Liver (tissue), 3 donors: ENCODE measurements at regions not wholly inside any gene's neighbourhood (a gene's known extent, or its start where the extent isn't known, plus 50 kb on each side); places are given as distances from the start of the nearest gene placed in this dataset.

Source experiments
- ATF3 ChIP-seq: IDR thresholded peaks from 2 replicates; pipeline ENCODE4 v1.6.1; 2016; ENCODE audit warnings: antibody characterized with exemption
- CTCF ChIP-seq: fragments of 150-350 bp; IDR thresholded peaks from 2 replicates; pipeline ENCODE4 v1.5.1; 2017; ENCODE audit warnings: improper control_type of control experiment, low read depth, low read length; ENCODE audit not compliant: missing input control
- EGR1 ChIP-seq, 2 donors: IDR thresholded peaks; 2 replicates each; pipeline ENCODE4 v1.6.1; 2016 to 2018; ENCODE audit warnings: antibody characterized with exemption in 2 of 2, low read depth in 2 of 2
- FOXA1 ChIP-seq: IDR thresholded peaks from 2 replicates; pipeline ENCODE4 v1.6.1; 2016; ENCODE audit warnings: antibody characterized with exemption
- GABPA ChIP-seq, 2 donors: IDR thresholded peaks in 1 of 2; conservative IDR thresholded peaks in 1 of 2; 2 replicates each; pipeline ENCODE4 v1.6.1; 2016; ENCODE audit warnings: antibody characterized with exemption in 2 of 2, mild to moderate bottlenecking in 1 of 2, moderate library complexity in 1 of 2
- HNF4A ChIP-seq, 2 donors: conservative IDR thresholded peaks; 2 replicates each; pipeline ENCODE4 v1.6.1; 2016; ENCODE audit warnings: antibody characterized with exemption in 2 of 2, mild to moderate bottlenecking in 2 of 2
- MAX ChIP-seq: IDR thresholded peaks from 2 replicates; pipeline ENCODE4 v1.6.1; 2016; ENCODE audit warnings: antibody characterized with exemption
- RAD21 ChIP-seq, 2 donors: IDR thresholded peaks; 2 replicates each; pipeline ENCODE4 v1.6.1; 2016; ENCODE audit warnings: antibody characterized with exemption in 2 of 2, mild to moderate bottlenecking in 2 of 2
- REST ChIP-seq: IDR thresholded peaks from 2 replicates; pipeline ENCODE4 v1.6.1; 2016; ENCODE audit warnings: antibody characterized with exemption, mild to moderate bottlenecking
- RXRA ChIP-seq, 2 donors: IDR thresholded peaks; 2 replicates each; pipeline ENCODE4 v1.6.1; 2017 to 2018; ENCODE audit warnings: antibody characterized with exemption in 2 of 2, mild to moderate bottlenecking in 1 of 2
- TAF1 ChIP-seq: conservative IDR thresholded peaks from 2 replicates; pipeline ENCODE4 v1.6.1; 2016; ENCODE audit warnings: antibody characterized with exemption, mild to moderate bottlenecking
- YY1 ChIP-seq: IDR thresholded peaks from 2 replicates; pipeline ENCODE4 v1.6.1; 2016; ENCODE audit warnings: antibody characterized with exemption, mild to moderate bottlenecking
- donor health status: healthy.
- donor health status: healthy.

GRCh38 chr16:17830651-17831050 lies 359.9 kb upstream of the XYLT1 start:
- no peak for TF ChIP-seq CTCF
- TF ChIP-seq RXRA (IDR thresholded peaks at IDR 0.05) = no peak
- no peak for TF ChIP-seq RAD21 (IDR thresholded peaks at IDR 0.05)
- TF ChIP-seq MAX = no peak
- no peak for TF ChIP-seq HNF4A (conservative IDR thresholded peaks at IDR 0.05)
- no peak for TF ChIP-seq ATF3
- no peak for TF ChIP-seq TAF1
- TF ChIP-seq FOXA1 = no peak
- TF ChIP-seq EGR1 (IDR thresholded peaks at IDR 0.05; ENCODE audit: low read depth in 2 of 2) = no peak
- TF ChIP-seq REST = no peak
- no peak for TF ChIP-seq YY1
- TF ChIP-seq GABPA (IDR thresholded peaks at IDR 0.05 in 1 of 2, conservative IDR thresholded peaks at IDR 0.05 in 1 of 2) = no peak
